ENCODE measurements at regions not wholly inside any gene's neighbourhood (a gene's known extent, or its start where the extent isn't known, plus 50 kb on each side); places are given as distances from the start of the nearest gene placed in this dataset.

- TF ChIP-seq CTCF (IDR thresholded peaks at IDR 0.05; ENCODE audit: insufficient read depth, low read depth, low read length) (no peak), EZH2 (IDR thresholded peaks at IDR 0.05; ENCODE audit: insufficient read depth, low read length) (no peak)
Observed at GRCh38 chr12:77409551-77409950, 344.2 kb upstream of the E2F7 start.

All from astrocyte (in vitro differentiated cells and primary cell).